ENCODE measurements at regions not wholly inside any gene's neighbourhood (a gene's known extent, or its start where the extent isn't known, plus 50 kb on each side); places are given as distances from the start of the nearest gene placed in this dataset.

- TF ChIP-seq GATAD1 (CRISPR knock-in tag; IDR thresholded peaks at IDR 0.05): no peak
- no peak for TF ChIP-seq ZBED4 (CRISPR knock-in tag; IDR thresholded peaks at IDR 0.05; ENCODE audit: borderline replicate concordance)
- TF ChIP-seq ZNF564 (CRISPR knock-in tag; IDR thresholded peaks at IDR 0.05): no peak
- no peak for TF ChIP-seq FOXM1 (CRISPR knock-in tag; IDR thresholded peaks at IDR 0.05)
- no peak for TF ChIP-seq RBAK (CRISPR knock-in tag; IDR thresholded peaks at IDR 0.05)
- TF ChIP-seq ZNF180 (CRISPR knock-in tag; IDR thresholded peaks at IDR 0.05; ENCODE audit: borderline replicate concordance, low read depth): no peak
- no peak for TF ChIP-seq MED13 (CRISPR knock-in tag; IDR thresholded peaks at IDR 0.05)
- TF ChIP-seq NR1H2 (CRISPR knock-in tag; IDR thresholded peaks at IDR 0.05; ENCODE audit: borderline replicate concordance, low read depth): no peak
- TF ChIP-seq, protein P1, sequence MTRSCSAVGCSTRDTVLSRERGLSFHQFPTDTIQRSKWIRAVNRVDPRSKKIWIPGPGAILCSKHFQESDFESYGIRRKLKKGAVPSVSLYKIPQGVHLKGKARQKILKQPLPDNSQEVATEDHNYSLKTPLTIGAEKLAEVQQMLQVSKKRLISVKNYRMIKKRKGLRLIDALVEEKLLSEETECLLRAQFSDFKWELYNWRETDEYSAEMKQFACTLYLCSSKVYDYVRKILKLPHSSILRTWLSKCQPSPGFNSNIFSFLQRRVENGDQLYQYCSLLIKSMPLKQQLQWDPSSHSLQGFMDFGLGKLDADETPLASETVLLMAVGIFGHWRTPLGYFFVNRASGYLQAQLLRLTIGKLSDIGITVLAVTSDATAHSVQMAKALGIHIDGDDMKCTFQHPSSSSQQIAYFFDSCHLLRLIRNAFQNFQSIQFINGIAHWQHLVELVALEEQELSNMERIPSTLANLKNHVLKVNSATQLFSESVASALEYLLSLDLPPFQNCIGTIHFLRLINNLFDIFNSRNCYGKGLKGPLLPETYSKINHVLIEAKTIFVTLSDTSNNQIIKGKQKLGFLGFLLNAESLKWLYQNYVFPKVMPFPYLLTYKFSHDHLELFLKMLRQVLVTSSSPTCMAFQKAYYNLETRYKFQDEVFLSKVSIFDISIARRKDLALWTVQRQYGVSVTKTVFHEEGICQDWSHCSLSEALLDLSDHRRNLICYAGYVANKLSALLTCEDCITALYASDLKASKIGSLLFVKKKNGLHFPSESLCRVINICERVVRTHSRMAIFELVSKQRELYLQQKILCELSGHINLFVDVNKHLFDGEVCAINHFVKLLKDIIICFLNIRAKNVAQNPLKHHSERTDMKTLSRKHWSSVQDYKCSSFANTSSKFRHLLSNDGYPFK (CRISPR knock-in tag; IDR thresholded peaks at IDR 0.05; ENCODE audit: borderline replicate concordance): no peak
- TF ChIP-seq ZFP62 (CRISPR knock-in tag; IDR thresholded peaks at IDR 0.05): no peak
- no peak for TF ChIP-seq SNRNP70 (IDR thresholded peaks at IDR 0.05; ENCODE audit: low read depth, low read length)
- TF ChIP-seq KLF16 (CRISPR knock-in tag; IDR thresholded peaks at IDR 0.05): no peak
- TF ChIP-seq ZNF615 (CRISPR knock-in tag; IDR thresholded peaks at IDR 0.05; ENCODE audit: borderline replicate concordance): no peak
- 0 out of 2 replicates have a peak, but pooled peaks have one; percentile 13 for TF ChIP-seq TAF1 (CRISPR knock-in tag; IDR thresholded peaks at IDR 0.05)
- no peak for TF ChIP-seq ZNF292 (CRISPR knock-in tag; IDR thresholded peaks at IDR 0.05; ENCODE audit: borderline replicate concordance, low read depth)
- TF ChIP-seq RELA (CRISPR knock-in tag; IDR thresholded peaks at IDR 0.05): no peak
- TF ChIP-seq, protein P2, sequence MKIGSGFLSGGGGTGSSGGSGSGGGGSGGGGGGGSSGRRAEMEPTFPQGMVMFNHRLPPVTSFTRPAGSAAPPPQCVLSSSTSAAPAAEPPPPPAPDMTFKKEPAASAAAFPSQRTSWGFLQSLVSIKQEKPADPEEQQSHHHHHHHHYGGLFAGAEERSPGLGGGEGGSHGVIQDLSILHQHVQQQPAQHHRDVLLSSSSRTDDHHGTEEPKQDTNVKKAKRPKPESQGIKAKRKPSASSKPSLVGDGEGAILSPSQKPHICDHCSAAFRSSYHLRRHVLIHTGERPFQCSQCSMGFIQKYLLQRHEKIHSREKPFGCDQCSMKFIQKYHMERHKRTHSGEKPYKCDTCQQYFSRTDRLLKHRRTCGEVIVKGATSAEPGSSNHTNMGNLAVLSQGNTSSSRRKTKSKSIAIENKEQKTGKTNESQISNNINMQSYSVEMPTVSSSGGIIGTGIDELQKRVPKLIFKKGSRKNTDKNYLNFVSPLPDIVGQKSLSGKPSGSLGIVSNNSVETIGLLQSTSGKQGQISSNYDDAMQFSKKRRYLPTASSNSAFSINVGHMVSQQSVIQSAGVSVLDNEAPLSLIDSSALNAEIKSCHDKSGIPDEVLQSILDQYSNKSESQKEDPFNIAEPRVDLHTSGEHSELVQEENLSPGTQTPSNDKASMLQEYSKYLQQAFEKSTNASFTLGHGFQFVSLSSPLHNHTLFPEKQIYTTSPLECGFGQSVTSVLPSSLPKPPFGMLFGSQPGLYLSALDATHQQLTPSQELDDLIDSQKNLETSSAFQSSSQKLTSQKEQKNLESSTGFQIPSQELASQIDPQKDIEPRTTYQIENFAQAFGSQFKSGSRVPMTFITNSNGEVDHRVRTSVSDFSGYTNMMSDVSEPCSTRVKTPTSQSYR (CRISPR knock-in tag; IDR thresholded peaks at IDR 0.05; ENCODE audit: borderline replicate concordance): no peak; the same call in 1 of the 2 replicates
- TF ChIP-seq ZNF256 (CRISPR knock-in tag; conservative IDR thresholded peaks at IDR 0.05): no peak
- no peak for TF ChIP-seq ZNF776 (CRISPR knock-in tag; IDR thresholded peaks at IDR 0.05)
- TF ChIP-seq PHF5A (CRISPR knock-in tag; IDR thresholded peaks at IDR 0.05; ENCODE audit: low read depth, unreplicated experiment): no peak
- no peak for TF ChIP-seq MIXL1 (CRISPR knock-in tag; IDR thresholded peaks at IDR 0.05)
- TF ChIP-seq TCF7L2 (IDR thresholded peaks at IDR 0.05; ENCODE audit: low read depth, low read length): no peak
These were observed 157.7 kb downstream of the TOMM20 start (continued) for GRCh38 chr1:234970731-234971476.
